Lower leg skin (tissue), 3 donors: ENCODE measurements at regions not wholly inside any gene's neighbourhood (a gene's known extent, or its start where the extent isn't known, plus 50 kb on each side); places are given as distances from the start of the nearest gene placed in this dataset.

Experiments used
- POLR2A ChIP-seq, 2 donors: fragments of 450-650 bp; IDR thresholded peaks; one replicate each; pipeline ENCODE4 v1.6.1; 2016 to 2017; ENCODE audit warnings: antibody characterized with exemption in 2 of 2, mild to moderate bottlenecking in 1 of 2, moderate library complexity in 1 of 2
- TF ChIP-seq, protein P1 (sequence below), 3 donors: fragments of 450-650 bp; IDR thresholded peaks; one replicate each; pipeline ENCODE4 v1.5.1; 2016; ENCODE audit warnings: antibody characterized with exemption in 3 of 3, mild to moderate bottlenecking in 3 of 3, moderate library complexity in 2 of 3

DNA sequence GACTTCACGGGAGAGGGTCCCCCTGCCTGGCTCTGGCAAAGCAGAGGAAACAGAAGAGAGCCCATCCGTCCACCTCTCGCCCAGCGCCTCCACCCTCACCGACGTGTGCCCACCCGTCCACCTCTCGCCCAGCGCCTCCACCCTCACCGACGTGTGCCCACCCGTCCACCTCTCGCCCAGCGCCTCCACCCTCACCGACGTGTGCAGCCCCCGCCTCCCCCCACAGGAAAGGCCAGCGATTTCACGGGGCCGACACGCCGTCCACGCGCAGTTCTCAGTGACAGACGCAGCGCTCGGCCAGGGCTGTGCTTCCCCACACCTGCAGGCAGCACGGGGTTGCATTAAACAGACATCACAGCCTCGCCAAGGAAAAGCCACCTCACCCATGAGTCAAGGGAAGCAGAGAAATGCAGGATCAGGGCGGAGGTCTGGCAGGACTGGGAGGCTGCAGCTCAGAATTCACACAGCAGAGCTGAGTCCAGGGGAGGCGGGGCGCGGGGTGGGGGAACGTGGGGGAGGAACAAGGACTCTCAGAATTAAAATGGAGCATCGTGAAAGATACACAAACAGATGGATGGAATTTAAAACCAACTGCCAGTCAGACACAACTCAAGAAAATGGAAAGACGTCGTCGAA, 377.7 kb downstream of the BRD1 start:
- TF ChIP-seq, protein P1, sequence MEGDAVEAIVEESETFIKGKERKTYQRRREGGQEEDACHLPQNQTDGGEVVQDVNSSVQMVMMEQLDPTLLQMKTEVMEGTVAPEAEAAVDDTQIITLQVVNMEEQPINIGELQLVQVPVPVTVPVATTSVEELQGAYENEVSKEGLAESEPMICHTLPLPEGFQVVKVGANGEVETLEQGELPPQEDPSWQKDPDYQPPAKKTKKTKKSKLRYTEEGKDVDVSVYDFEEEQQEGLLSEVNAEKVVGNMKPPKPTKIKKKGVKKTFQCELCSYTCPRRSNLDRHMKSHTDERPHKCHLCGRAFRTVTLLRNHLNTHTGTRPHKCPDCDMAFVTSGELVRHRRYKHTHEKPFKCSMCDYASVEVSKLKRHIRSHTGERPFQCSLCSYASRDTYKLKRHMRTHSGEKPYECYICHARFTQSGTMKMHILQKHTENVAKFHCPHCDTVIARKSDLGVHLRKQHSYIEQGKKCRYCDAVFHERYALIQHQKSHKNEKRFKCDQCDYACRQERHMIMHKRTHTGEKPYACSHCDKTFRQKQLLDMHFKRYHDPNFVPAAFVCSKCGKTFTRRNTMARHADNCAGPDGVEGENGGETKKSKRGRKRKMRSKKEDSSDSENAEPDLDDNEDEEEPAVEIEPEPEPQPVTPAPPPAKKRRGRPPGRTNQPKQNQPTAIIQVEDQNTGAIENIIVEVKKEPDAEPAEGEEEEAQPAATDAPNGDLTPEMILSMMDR (IDR thresholded peaks at IDR 0.05): no peak
- TF ChIP-seq POLR2A (IDR thresholded peaks at IDR 0.05): no peak
